A549 (cell line): ENCODE measurements at regions not wholly inside any gene's neighbourhood (a gene's known extent, or its start where the extent isn't known, plus 50 kb on each side); places are given as distances from the start of the nearest gene placed in this dataset.

Source experiments
- ATAC-seq, 2 experiments: fragments of 200-7000 bp in 1 of 2; fragments of >200 bp in 1 of 2; cut with Nextera tagmentation in 1 of 2; cut with Tn5 transposase in 1 of 2; 3 replicates each; pipeline versions ENCODE4 v1.8.0 to v1.9.1; 2018 to 2020; ENCODE audit warnings: mild to moderate bottlenecking in 1 of 2, moderate library complexity in 1 of 2
- CTCF ChIA-PET: fragments of 300-600 bp; sonication (Branson Sonifier 250); formaldehyde crosslinking; extraction: SDS; loops from one replicate; lab custom pipeline; 2021; ENCODE audit warnings: antibody characterized with exemption, inconsistent platforms; lab: Yijun Ruan, JAX
- POLR2A ChIA-PET: fragments of 350-600 bp; formaldehyde crosslinking; extraction: SDS; loops from one replicate; lab custom pipeline; 2021; ENCODE audit warnings: antibody characterized with exemption, inconsistent platforms; lab: Yijun Ruan, JAX
- DNase-seq, 2 experiments: peaks; one replicate each; pipeline versions ENCODE4 v3.0.0 to v3.0.0-alpha.2; 2011 to 2016; ENCODE audit warnings: low read depth in 1 of 2, low spot score in 1 of 2
- FAIRE-seq: peaks from 2 replicates; lab custom pipeline; 2011; peaks lifted over from hg19 to GRCh38; lab: Jason Lieb, UNC
- H3K27ac ChIP-seq, 2 experiments: fragments of >200 bp; sonication (Bioruptor Twin); formaldehyde crosslinking; 3 replicates each; pipeline ENCODE4 v1.5.1; 2016 to 2017
- H3K4me1 ChIP-seq: fragments of >200 bp; sonication (Bioruptor Twin); formaldehyde crosslinking; 3 replicates; pipeline ENCODE4 v1.6.1; 2016
- H3K4me2 ChIP-seq: fragments of >200 bp; sonication (Bioruptor Twin); formaldehyde crosslinking; 3 replicates; pipeline ENCODE4 v1.6.1; 2016
- H3K4me3 ChIP-seq: fragments of >200 bp; sonication (Bioruptor Twin); formaldehyde crosslinking; 3 replicates; pipeline ENCODE4 v1.5.1; 2016
- H3K9me3 ChIP-seq: fragments of >200 bp; sonication (Bioruptor Twin); formaldehyde crosslinking; 3 replicates; pipeline ENCODE4 v1.6.1; 2016
- ATOH8 ChIP-seq: fragments of 250-450 bp; sonication (Bioruptor Pico); IDR thresholded peaks from 2 replicates; pipeline ENCODE4 v1.5.0; 2020; ENCODE audit warnings: low read depth, mild to moderate bottlenecking, moderate library complexity
- CBX2 ChIP-seq: fragments of 200-600 bp; sonication (generic); IDR thresholded peaks from 2 replicates; pipeline ENCODE4 v1.6.1; 2016; ENCODE audit warnings: low read depth, mild to moderate bottlenecking, borderline replicate concordance
- E2F6 ChIP-seq: IDR thresholded peaks from 2 replicates; pipeline ENCODE4 v1.6.1; 2012; ENCODE audit warnings: low read depth, borderline replicate concordance
- EHMT2 ChIP-seq: fragments of 200-600 bp; sonication (generic); IDR thresholded peaks from 2 replicates; pipeline ENCODE4 v1.6.1; 2016; ENCODE audit warnings: antibody characterized with exemption, low read depth, mild to moderate bottlenecking, moderate library complexity
- EP300 ChIP-seq, 2 experiments: fragments of >200 bp; sonication (Bioruptor Twin); formaldehyde crosslinking; IDR thresholded peaks; 2 replicates in 1 of 2; 3 replicates in 1 of 2; pipeline ENCODE4 v1.6.1; 2016 to 2017
- FOSB ChIP-seq: fragments of 250-450 bp; sonication (Bioruptor Pico); IDR thresholded peaks from 2 replicates; pipeline ENCODE4 v1.5.0; 2020; ENCODE audit warnings: mild to moderate bottlenecking, moderate library complexity
- HDAC2 ChIP-seq: fragments of 200-600 bp; sonication (generic); IDR thresholded peaks from 2 replicates; pipeline ENCODE4 v1.6.1; 2016
- HOXA7 ChIP-seq: fragments of 250-450 bp; sonication (Bioruptor Pico); IDR thresholded peaks from 2 replicates; pipeline ENCODE4 v1.5.0; 2020; ENCODE audit warnings: mild to moderate bottlenecking, moderate library complexity
- HOXB5 ChIP-seq: fragments of 250-450 bp; sonication (Bioruptor Pico); IDR thresholded peaks from 2 replicates; pipeline ENCODE4 v1.5.0; 2020; ENCODE audit warnings: mild to moderate bottlenecking, moderate library complexity
- JUN ChIP-seq, 2 experiments: fragments of >200 bp; sonication (Bioruptor Twin); formaldehyde crosslinking; IDR thresholded peaks; 2 replicates in 1 of 2; 3 replicates in 1 of 2; pipeline ENCODE4 v1.6.1; 2016 to 2017
- JUNB ChIP-seq: fragments of >200 bp; sonication (Bioruptor Twin); formaldehyde crosslinking; IDR thresholded peaks from 2 replicates; pipeline ENCODE4 v1.6.1; 2016
- MAX ChIP-seq: IDR thresholded peaks from 2 replicates; pipeline ENCODE4 v1.6.1; 2012
- MAZ ChIP-seq: fragments of 150-350 bp; IDR thresholded peaks from 2 replicates; pipeline ENCODE4 v1.6.1; 2014; ENCODE audit warnings: antibody characterized with exemption, low read depth, low read length, borderline replicate concordance
- NPAS2 ChIP-seq: fragments of 250-450 bp; sonication (Bioruptor Pico); IDR thresholded peaks from 2 replicates; pipeline ENCODE4 v1.8.0; 2022; ENCODE audit warnings: mild to moderate bottlenecking, moderate library complexity, borderline replicate concordance
- POLR2A ChIP-seq: IDR thresholded peaks from 2 replicates; pipeline ENCODE4 v1.6.1; 2012; ENCODE audit warnings: mild to moderate bottlenecking, low read length
- RAD21 ChIP-seq, 2 experiments: fragments of >200 bp in 1 of 2; sonication (Bioruptor Twin) in 1 of 2; formaldehyde crosslinking in 1 of 2; IDR thresholded peaks in 1 of 2; conservative IDR thresholded peaks in 1 of 2; 2 replicates in 1 of 2; 3 replicates in 1 of 2; pipeline ENCODE4 v1.6.1; 2012 to 2018; ENCODE audit warnings: inconsistent platforms in 1 of 2
- RARB ChIP-seq: fragments of 250-450 bp; sonication (Bioruptor Pico); IDR thresholded peaks from 2 replicates; pipeline ENCODE4 v1.8.0; 2021; ENCODE audit warnings: mild to moderate bottlenecking, moderate library complexity
- RNF2 ChIP-seq: fragments of 200-600 bp; sonication (generic); IDR thresholded peaks from 2 replicates; pipeline ENCODE4 v1.6.1; 2016; ENCODE audit warnings: low read depth, mild to moderate bottlenecking, antibody characterized with exemption, moderate library complexity, borderline replicate concordance
- SMC3 ChIP-seq: fragments of >200 bp; sonication (Bioruptor Twin); formaldehyde crosslinking; IDR thresholded peaks from 3 replicates; pipeline ENCODE4 v1.6.1; 2018; ENCODE audit warnings: inconsistent platforms
- TP53 ChIP-seq: fragments of 250-450 bp; sonication (Bioruptor Pico); IDR thresholded peaks from 2 replicates; pipeline ENCODE4 v1.5.0; 2021; ENCODE audit warnings: mild to moderate bottlenecking, moderate library complexity
- ZNF302 ChIP-seq: fragments of 250-450 bp; sonication (Bioruptor Pico); IDR thresholded peaks from 2 replicates; pipeline ENCODE4 v1.9.0; 2021; ENCODE audit warnings: inconsistent platforms, mild to moderate bottlenecking, moderate library complexity
- WGBS: methylation state at CpG from one replicate; pipeline ENCODE4 v1.1.6; 2017; ENCODE audit errors: missing lambda C conversion rate; 5-methylcytosine and 5-hydroxymethylcytosine counted together
- TF ChIP-seq, protein P1 (sequence below): fragments of >200 bp; sonication (Bioruptor Twin); formaldehyde crosslinking; IDR thresholded peaks from 3 replicates; pipeline ENCODE4 v1.5.1; 2016
- TF ChIP-seq, protein P2 (sequence below): fragments of 150-350 bp; IDR thresholded peaks from 2 replicates; pipeline ENCODE4 v1.6.1; 2014; ENCODE audit warnings: low read depth, mild to moderate bottlenecking, low read length
- TF ChIP-seq, protein P3 (sequence below): fragments of 250-450 bp; sonication (Bioruptor Pico); IDR thresholded peaks from 2 replicates; pipeline ENCODE4 v1.5.0; 2021; ENCODE audit warnings: mild to moderate bottlenecking, moderate library complexity, borderline replicate concordance

GRCh38 chr5:148012801-148013200 is 51.0 kb upstream of the SPINK5 start:
- no peak overlapping the region for H3K27ac ChIP-seq
- no peaks in the 10 kb centered on the region for H3K9me3 ChIP-seq
- 4% methylated on average over 3 of the region's 3 CpGs for WGBS
- H3K4me1 ChIP-seq: no peaks in the 10 kb centered on the region
- ChIA-PET POLR2A (no interaction called here), CTCF (no interaction called here)
- no peak overlapping the region for H3K4me2 ChIP-seq
- no peak overlapping the region for H3K4me3 ChIP-seq
- DNase-seq: no peak
- no peak for ATAC-seq
- no peak for FAIRE-seq
- no peak for TF ChIP-seq RNF2
- no peak for TF ChIP-seq NPAS2 (CRISPR knock-in tag)
- no peak for TF ChIP-seq HOXB5 (CRISPR knock-in tag)

GRCh38 chr5:148011398-148012137 is 52.2 kb upstream of the SPINK5 start:
- no peak for DNase-seq
- CTCF ChIA-PET: no interaction called here
- no peaks in the 10 kb centered on the region for H3K4me1 ChIP-seq
- no peak for ATAC-seq
- H3K27ac ChIP-seq: no peak overlapping the region
- 0% methylated on average over 3 of the region's 3 CpGs for whole genome bisulfite sequencing
- FAIRE-seq: no peak
- H3K4me3 ChIP-seq: no peak overlapping the region
- no peak for TF ChIP-seq EHMT2
- TF ChIP-seq HOXA7 (CRISPR knock-in tag): no peak
- no peak for TF ChIP-seq POLR2A
- TF ChIP-seq MAZ: no peak
- TF ChIP-seq, protein P1, sequence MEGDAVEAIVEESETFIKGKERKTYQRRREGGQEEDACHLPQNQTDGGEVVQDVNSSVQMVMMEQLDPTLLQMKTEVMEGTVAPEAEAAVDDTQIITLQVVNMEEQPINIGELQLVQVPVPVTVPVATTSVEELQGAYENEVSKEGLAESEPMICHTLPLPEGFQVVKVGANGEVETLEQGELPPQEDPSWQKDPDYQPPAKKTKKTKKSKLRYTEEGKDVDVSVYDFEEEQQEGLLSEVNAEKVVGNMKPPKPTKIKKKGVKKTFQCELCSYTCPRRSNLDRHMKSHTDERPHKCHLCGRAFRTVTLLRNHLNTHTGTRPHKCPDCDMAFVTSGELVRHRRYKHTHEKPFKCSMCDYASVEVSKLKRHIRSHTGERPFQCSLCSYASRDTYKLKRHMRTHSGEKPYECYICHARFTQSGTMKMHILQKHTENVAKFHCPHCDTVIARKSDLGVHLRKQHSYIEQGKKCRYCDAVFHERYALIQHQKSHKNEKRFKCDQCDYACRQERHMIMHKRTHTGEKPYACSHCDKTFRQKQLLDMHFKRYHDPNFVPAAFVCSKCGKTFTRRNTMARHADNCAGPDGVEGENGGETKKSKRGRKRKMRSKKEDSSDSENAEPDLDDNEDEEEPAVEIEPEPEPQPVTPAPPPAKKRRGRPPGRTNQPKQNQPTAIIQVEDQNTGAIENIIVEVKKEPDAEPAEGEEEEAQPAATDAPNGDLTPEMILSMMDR: no peak
- TF ChIP-seq E2F6: no peak
- TF ChIP-seq HDAC2: no peak
- no peak for TF ChIP-seq CBX2
- TF ChIP-seq ATOH8: no peak
- H3K4me2 ChIP-seq: no peak overlapping the region
- no peaks in the 10 kb centered on the region for H3K9me3 ChIP-seq
- POLR2A ChIA-PET: no interaction called here

- no peak overlapping the region for H3K4me2 ChIP-seq
- H3K4me3 ChIP-seq: no peak overlapping the region
- H3K27ac ChIP-seq: no peak overlapping the region
- FAIRE-seq (no peak), DNase-seq (peak in 1 of 2 experiments; percentile 42), ATAC-seq (no peak)
- H3K9me3 ChIP-seq: no peaks in the 10 kb centered on the region
- WGBS: 16% methylated on average over 12 of the region's 12 CpGs
- H3K4me1 ChIP-seq: no peaks in the 10 kb centered on the region
- POLR2A ChIA-PET: no interaction called here
- CTCF ChIA-PET: no interaction called here
- TF ChIP-seq MAX (no peak), SMC3 (no peak), MAZ (no peak), JUNB (no peak), RAD21 (conservative IDR thresholded peaks at IDR 0.05 in 1 of 2, IDR thresholded peaks at IDR 0.05 in 1 of 2) (no peak), EP300 (IDR thresholded peaks at IDR 0.05) (no peak), ZNF302 (CRISPR knock-in tag) (no peak), RARB (CRISPR knock-in tag) (no peak), ATOH8 (no peak), JUN (IDR thresholded peaks at IDR 0.05) (no peak), POLR2A (no peak), RNF2 (no peak), TP53 (CRISPR knock-in tag) (no peak), CBX2 (no peak), FOSB (CRISPR knock-in tag) (no peak)
- TF ChIP-seq, protein P2, sequence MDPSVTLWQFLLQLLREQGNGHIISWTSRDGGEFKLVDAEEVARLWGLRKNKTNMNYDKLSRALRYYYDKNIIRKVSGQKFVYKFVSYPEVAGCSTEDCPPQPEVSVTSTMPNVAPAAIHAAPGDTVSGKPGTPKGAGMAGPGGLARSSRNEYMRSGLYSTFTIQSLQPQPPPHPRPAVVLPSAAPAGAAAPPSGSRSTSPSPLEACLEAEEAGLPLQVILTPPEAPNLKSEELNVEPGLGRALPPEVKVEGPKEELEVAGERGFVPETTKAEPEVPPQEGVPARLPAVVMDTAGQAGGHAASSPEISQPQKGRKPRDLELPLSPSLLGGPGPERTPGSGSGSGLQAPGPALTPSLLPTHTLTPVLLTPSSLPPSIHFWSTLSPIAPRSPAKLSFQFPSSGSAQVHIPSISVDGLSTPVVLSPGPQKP: no peak
- TF ChIP-seq, protein P3, sequence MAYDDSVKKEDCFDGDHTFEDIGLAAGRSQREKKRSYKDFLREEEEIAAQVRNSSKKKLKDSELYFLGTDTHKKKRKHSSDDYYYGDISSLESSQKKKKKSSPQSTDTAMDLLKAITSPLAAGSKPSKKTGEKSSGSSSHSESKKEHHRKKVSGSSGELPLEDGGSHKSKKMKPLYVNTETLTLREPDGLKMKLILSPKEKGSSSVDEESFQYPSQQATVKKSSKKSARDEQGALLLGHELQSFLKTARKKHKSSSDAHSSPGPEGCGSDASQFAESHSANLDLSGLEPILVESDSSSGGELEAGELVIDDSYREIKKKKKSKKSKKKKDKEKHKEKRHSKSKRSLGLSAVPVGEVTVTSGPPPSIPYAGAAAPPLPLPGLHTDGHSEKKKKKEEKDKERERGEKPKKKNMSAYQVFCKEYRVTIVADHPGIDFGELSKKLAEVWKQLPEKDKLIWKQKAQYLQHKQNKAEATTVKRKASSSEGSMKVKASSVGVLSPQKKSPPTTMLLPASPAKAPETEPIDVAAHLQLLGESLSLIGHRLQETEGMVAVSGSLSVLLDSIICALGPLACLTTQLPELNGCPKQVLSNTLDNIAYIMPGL: no peak
Observed at GRCh38 chr5:148005788-148006520, 57.8 kb upstream of the SPINK5 start.
